GM12891 (cell line): ENCODE measurements at regions not wholly inside any gene's neighbourhood (a gene's known extent, or its start where the extent isn't known, plus 50 kb on each side); places are given as distances from the start of the nearest gene placed in this dataset.

ENCODE experiments used
- PAX5 ChIP-seq: IDR thresholded peaks from 2 replicates; pipeline ENCODE4 v1.6.1; 2011; ENCODE audit warnings: low read length, moderate library complexity, mild to moderate bottlenecking; ENCODE audit not compliant: insufficient read depth, severe bottlenecking
- POLR2A ChIP-seq: IDR thresholded peaks from 2 replicates; pipeline ENCODE4 v1.6.1; 2011; ENCODE audit warnings: low read depth, low read length, control low read depth
- POLR2AphosphoS5 ChIP-seq: IDR thresholded peaks from 2 replicates; pipeline ENCODE4 v1.6.1; 2011; ENCODE audit warnings: low read depth, low read length, control low read depth
- SPI1 ChIP-seq: IDR thresholded peaks from 2 replicates; pipeline ENCODE4 v1.6.1; 2011; ENCODE audit warnings: low read depth, low read length, control low read depth

DNA sequence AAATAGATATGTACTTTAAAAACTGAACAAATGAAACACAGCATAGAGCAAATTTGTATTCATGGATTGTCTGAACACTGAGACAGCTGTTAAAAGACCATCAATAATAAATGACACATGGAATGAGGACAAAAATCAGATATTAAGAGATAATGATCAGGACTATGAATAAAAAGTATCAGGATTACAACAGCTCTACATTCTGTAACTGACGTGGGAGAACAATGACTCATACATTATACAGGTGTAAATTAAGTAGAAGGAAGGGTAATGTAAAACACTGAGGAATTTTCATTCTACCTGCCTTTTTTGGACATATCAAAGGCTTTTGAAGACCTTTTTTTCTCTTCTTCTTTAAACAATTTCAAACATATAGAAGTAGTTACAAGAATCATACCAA, 310.9 kb upstream of the ANO3 start:
- TF ChIP-seq POLR2A, result no peak
- TF ChIP-seq POLR2AphosphoS5, result no peak
- no peak for TF ChIP-seq PAX5
- no peak for TF ChIP-seq SPI1
